Muscle layer of duodenum (tissue), 2 donors: ENCODE measurements at regions not wholly inside any gene's neighbourhood (a gene's known extent, or its start where the extent isn't known, plus 50 kb on each side); places are given as distances from the start of the nearest gene placed in this dataset.
"Not testable (repeated sequence)": the region's sequence is repeated elsewhere in the genome, so short reads cannot be mapped to it uniquely, and the experiment has no call there.

Experiments used
- H3K27ac ChIP-seq: one replicate; pipeline ENCODE4 v1.7.0; 2013; ENCODE audit warnings: mild to moderate bottlenecking, low read length
- H3K27me3 ChIP-seq: one replicate; pipeline ENCODE4 v1.7.0; 2013; ENCODE audit warnings: low read depth, mild to moderate bottlenecking, control low read depth, low read length
- H3K36me3 ChIP-seq, 2 donors: one replicate each; pipeline ENCODE4 v1.7.0; 2013; ENCODE audit warnings: low read length in 2 of 2, control low read depth in 1 of 2, mild to moderate bottlenecking in 1 of 2; ENCODE audit not compliant: insufficient read depth in 2 of 2, control insufficient read depth in 1 of 2
- H3K4me1 ChIP-seq, 2 donors: one replicate each; pipeline ENCODE4 v1.7.0; 2013; ENCODE audit warnings: low read length in 2 of 2, mild to moderate bottlenecking in 2 of 2, control low read depth in 1 of 2, moderate library complexity in 1 of 2; ENCODE audit not compliant: insufficient read depth in 2 of 2, control insufficient read depth in 1 of 2
- H3K4me3 ChIP-seq, 2 donors: one replicate each; pipeline ENCODE4 v1.7.0; 2013; ENCODE audit warnings: low read length in 2 of 2, low read depth in 1 of 2, mild to moderate bottlenecking in 1 of 2
- H3K9me3 ChIP-seq, 2 donors: one replicate each; pipeline ENCODE4 v1.7.0; 2013; ENCODE audit warnings: low read length in 2 of 2, control low read depth in 1 of 2, mild to moderate bottlenecking in 1 of 2; ENCODE audit not compliant: control insufficient read depth in 1 of 2
- donor health status: healthy.

GRCh38 chr1:244288663-244289062 is 163.0 kb downstream of the ADSS2 start:
- H3K9me3 ChIP-seq = no peaks in the 10 kb centered on the region
- no peak overlapping the region for H3K27ac ChIP-seq
- no peaks in the 10 kb centered on the region for H3K4me1 ChIP-seq
- H3K4me3 ChIP-seq = no peak overlapping the region
- H3K36me3 ChIP-seq = no peaks in the 10 kb centered on the region
- H3K27me3 ChIP-seq = no peaks in the 10 kb centered on the region

- no peaks in the 10 kb centered on the region for H3K36me3 ChIP-seq
- H3K27ac ChIP-seq = no peak overlapping the region
- H3K27me3 ChIP-seq = no peaks in the 10 kb centered on the region
- H3K9me3 ChIP-seq = no peaks in the 10 kb centered on the region
- no peaks in the 10 kb centered on the region for H3K4me1 ChIP-seq
- H3K4me3 ChIP-seq = no peak overlapping the region
Measured at GRCh38 chr1:244289991-244290785, 161.5 kb downstream of the ADSS2 start.

DNA sequence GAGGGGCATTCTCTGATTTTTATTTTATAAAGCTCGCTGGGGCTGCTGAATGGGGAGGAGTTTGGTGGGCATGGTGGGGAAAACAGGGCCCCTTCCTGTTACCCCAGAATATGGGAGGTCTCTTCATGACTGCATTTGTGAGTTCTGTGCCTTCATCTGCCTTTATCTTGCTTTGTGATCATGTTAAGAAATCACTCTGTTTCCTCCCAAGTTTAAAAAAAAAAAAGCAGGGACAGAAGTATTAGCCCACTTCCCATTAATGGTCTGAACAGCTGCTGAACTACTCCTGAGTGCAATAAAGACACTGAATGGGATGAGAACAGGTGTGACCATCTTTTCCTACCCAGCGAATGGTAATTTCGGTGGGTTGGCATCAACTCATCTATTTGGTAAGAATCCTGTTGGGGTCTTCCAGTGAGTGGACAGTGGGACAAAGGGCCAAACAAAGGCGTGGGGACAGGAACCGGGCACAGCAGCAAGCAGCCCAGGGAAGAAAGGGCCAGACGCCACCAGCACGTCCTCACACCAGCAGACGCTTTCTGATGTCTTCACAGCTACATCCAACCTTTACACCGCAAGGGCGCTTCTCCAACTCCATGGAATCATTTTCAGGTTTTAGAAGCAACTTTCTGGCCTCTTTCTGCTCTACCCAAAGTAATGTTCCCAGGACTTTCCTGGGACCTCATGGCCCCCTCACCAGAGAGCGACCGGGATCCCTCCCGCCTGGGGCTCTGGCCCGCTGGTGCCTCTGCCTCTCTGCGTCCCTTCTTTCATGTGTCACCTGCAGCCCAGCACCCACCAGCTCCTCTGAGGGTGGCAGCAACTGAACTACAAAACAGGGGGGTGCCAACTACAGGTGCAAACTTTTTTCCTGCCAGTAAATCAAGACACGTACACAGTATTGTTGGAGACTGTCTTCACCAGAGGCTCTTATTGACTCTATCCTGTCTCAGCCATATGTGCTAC is 160.2 kb downstream of the ADSS2 start:
- Histone ChIP-seq H3K4me3 (no peak overlapping the region), H3K9me3 (no peaks in the 10 kb centered on the region), H3K36me3 (no peaks in the 10 kb centered on the region), H3K4me1 (no peaks in the 10 kb centered on the region), H3K27me3 (no peaks in the 10 kb centered on the region), H3K27ac (no peak overlapping the region)

DNA sequence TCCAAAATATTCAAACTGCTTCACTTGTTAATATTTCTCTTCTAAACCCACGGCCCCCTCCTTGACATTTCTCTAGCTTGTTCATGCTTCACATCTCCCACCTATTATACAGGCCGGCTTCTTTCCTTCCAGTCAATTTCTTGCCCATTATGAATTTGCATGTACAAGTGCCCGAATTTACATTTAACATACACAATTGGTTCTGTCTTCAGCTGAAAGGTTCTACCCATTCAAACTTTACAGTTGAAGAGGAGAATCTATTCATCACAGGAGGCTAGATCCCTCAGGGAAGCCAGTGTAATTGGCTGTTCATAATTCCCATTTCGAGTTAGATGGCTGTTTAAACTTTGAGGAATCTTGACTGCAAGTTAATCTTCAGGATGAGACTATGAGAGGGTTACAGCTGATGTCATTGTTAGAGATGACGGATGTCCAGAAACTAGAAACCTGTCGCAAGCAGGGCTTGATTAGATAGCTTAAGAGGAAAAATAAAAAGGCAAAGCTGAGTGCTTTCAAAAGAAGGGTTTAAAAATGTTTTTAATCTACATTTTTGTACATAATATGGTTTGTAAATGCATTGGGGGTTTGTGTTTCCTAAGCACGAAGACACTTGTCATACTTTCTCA is 157.0 kb downstream of the ADSS2 start:
- Histone ChIP-seq H3K27ac (no peak overlapping the region), H3K4me3 (no peak overlapping the region), H3K36me3 (no peaks in the 10 kb centered on the region), H3K9me3 (no peaks in the 10 kb centered on the region), H3K4me1 (no peaks in the 10 kb centered on the region), H3K27me3 (no peaks in the 10 kb centered on the region)

DNA sequence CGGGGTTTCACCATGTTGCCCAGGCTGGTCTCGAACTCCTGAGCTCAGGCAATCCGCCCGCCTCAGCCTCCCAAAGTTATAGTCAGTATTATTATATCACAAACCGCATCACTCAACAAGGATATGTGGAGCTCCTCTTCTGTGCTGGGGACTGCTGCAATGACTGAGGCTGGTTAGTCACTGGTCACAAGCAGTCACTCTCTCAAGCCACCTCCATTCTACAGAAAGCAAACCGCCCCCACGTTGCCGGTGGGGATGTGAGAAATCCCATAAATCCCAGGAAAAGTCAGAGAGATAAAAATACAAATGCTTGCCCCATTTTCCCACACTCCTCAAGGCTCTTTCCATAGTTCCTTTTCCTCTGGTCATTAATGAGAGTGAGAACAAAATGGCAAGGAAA is 155.7 kb downstream of the ADSS2 start:
- no peak overlapping the region for H3K4me3 ChIP-seq
- H3K27ac ChIP-seq = no peak overlapping the region
- H3K9me3 ChIP-seq = no peaks in the 10 kb centered on the region
- H3K36me3 ChIP-seq = no peaks in the 10 kb centered on the region
- no peaks in the 10 kb centered on the region for H3K4me1 ChIP-seq
- H3K27me3 ChIP-seq = no peaks in the 10 kb centered on the region

DNA sequence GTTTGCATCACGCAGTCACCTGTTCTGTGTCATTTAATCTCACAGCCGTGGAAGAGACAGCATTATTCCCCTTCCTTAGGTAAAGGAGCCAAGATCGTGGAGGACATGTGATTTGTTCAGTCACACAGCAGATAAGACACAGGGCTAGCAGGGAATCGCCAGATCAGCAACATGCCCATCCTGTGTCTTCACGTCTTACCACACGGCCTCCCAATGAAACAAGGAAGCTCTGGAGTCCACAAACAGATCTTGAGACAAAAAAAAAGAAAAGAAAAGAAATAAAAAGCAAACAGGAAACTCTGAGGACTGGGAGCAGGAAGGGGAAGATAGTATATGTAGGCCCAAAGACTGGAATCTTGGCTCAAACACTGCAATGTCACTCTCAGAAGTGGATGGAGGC is 155.3 kb downstream of the ADSS2 start:
- Histone ChIP-seq H3K36me3 (no peaks in the 10 kb centered on the region), H3K4me3 (no peak overlapping the region), H3K27me3 (no peaks in the 10 kb centered on the region), H3K4me1 (no peaks in the 10 kb centered on the region), H3K27ac (no peak overlapping the region), H3K9me3 (no peaks in the 10 kb centered on the region)

GRCh38 chr1:244297087-244297486 is 154.6 kb downstream of the ADSS2 start:
- Histone ChIP-seq H3K27me3 (no peaks in the 10 kb centered on the region), H3K36me3 (no peaks in the 10 kb centered on the region), H3K4me1 (no peaks in the 10 kb centered on the region), H3K27ac (no peak overlapping the region), H3K4me3 (no peak overlapping the region), H3K9me3 (no peaks in the 10 kb centered on the region)

DNA sequence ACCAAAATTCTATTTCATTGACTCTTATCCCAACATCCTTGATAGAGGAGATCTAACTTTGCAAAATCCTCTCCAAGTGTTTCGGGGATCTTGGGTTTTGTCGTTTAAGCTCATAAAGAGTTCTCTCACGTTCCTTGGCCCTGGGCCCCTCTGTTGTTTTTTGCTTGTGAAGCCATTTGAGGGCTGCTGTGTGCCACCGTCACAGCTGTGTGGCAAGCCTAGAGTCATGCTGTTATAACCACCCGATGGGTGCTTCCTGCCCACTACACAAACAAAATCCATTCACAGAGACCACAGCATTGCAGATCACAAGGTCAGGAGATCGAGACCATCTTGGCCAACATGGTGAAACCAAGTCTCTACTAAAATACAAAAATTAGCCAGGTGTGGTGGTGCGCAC is 154.1 kb downstream of the ADSS2 start:
- Histone ChIP-seq H3K9me3 (no peaks in the 10 kb centered on the region), H3K27me3 (no peaks in the 10 kb centered on the region), H3K4me3 (no peak overlapping the region), H3K27ac (no peak overlapping the region), H3K36me3 (no peaks in the 10 kb centered on the region), H3K4me1 (no peaks in the 10 kb centered on the region)

DNA sequence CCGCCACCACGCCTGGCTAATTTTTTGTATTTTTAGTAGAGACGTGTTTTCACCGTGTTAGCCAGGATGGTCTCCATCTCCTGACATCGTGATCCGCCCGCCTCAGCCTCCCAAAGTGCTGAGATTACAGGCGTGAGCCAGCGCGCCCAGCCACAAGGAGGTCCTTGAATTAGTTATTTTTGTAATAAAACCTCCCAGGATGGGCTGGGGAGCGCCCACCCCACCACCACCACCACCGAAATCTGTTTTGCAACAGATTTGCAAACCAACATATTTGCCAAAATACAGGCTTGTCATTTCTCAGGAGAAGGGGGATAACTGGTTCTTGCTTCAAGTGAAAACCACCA is 151.7 kb downstream of the ADSS2 start:
- not testable (repeated sequence) for H3K27ac ChIP-seq, H3K4me1 ChIP-seq
- H3K4me3 ChIP-seq = peak overlapping the region in 1 of 2 donors; percentile 56

DNA sequence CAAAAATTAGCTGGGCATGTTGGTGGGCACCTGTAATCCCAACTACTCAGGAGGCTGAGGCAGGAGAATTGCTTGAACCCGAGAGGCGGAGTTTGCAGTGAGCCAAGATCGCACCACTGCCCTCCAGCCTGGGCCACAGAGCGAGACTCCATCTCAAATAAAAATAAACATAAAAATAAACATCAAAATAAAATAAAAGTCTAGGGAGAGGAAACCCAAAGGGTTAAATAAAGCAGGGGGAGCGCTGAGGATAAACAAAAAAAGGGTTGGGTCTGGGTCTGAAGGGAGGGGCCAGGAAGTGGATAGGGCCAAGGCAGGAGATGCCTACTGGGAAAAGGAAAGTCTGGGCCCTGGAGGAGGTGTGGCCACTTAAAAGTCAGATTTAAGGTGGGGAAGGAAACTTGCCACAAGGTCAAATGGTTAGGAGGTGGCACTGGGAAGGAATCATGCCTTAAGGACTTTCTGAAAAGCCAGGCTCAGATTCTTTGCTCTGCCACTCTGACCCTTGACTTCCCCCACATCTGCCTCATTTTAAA is 150.0 kb downstream of the ADSS2 start:
- no peak overlapping the region for H3K4me3 ChIP-seq
- H3K36me3 ChIP-seq = no peaks in the 10 kb centered on the region
- H3K27me3 ChIP-seq = no peaks in the 10 kb centered on the region
- no peaks in the 10 kb centered on the region for H3K9me3 ChIP-seq
- no peak overlapping the region for H3K27ac ChIP-seq
- H3K4me1 ChIP-seq = no peaks in the 10 kb centered on the region

More for the DNA sequence above, 151.7 kb downstream of the ADSS2 start:
- H3K36me3 ChIP-seq, H3K27me3 ChIP-seq, H3K9me3 ChIP-seq: not testable (repeated sequence)
